HS-5 (cell line): ENCODE measurements at regions not wholly inside any gene's neighbourhood (a gene's known extent, or its start where the extent isn't known, plus 50 kb on each side); places are given as distances from the start of the nearest gene placed in this dataset.

Experiments
- DNase-seq: peaks from one replicate; pipeline ENCODE4 v3.0.0-alpha.2; 2012; ENCODE audit warnings: low read depth

GRCh38 chr15:26376243-26376642, 396.6 kb downstream of the GABRB3 start:
- no peak for DNase-seq

GRCh38 chr15:26374806-26375205, 398.1 kb downstream of the GABRB3 start:
- no peak for DNase-seq

- DNase-seq, result no peak
Measured at GRCh38 chr15:26372706-26373105, 400.2 kb downstream of the GABRB3 start.

GRCh38 chr15:26365077-26365476, 407.8 kb downstream of the GABRB3 start:
- no peak for DNase-seq

- no peak for DNase-seq
Measured at GRCh38 chr15:26359855-26360254, 413.0 kb downstream of the GABRB3 start.

GRCh38 chr15:26358708-26359107, 414.2 kb downstream of the GABRB3 start:
- DNase-seq, result no peak

- DNase-seq, result no peak
Measured at GRCh38 chr15:26357653-26358052, 415.2 kb downstream of the GABRB3 start.

- no peak for DNase-seq
Measured at GRCh38 chr15:26355472-26356074, 417.3 kb downstream of the GABRB3 start.

GRCh38 chr15:26352909-26353308, 420.0 kb downstream of the GABRB3 start:
- no peak for DNase-seq

GRCh38 chr15:26352406-26352805, 420.5 kb downstream of the GABRB3 start:
- no peak for DNase-seq

GRCh38 chr15:26325495-26325894, 447.4 kb downstream of the GABRB3 start:
- no peak for DNase-seq

- DNase-seq, result no peak
Measured at GRCh38 chr15:26323566-26323965, 449.3 kb downstream of the GABRB3 start.

- no peak for DNase-seq
Measured at GRCh38 chr15:26318689-26319088, 454.2 kb downstream of the GABRB3 start.

- DNase-seq, result no peak
Measured at GRCh38 chr15:26314577-26314976, 451.4 kb upstream of the ATP10A start.

GRCh38 chr15:26311710-26312236, 448.6 kb upstream of the ATP10A start:
- no peak for DNase-seq

GRCh38 chr15:26298659-26299170, 435.6 kb upstream of the ATP10A start:
- DNase-seq, result no peak

GRCh38 chr15:26298010-26298658, 435.0 kb upstream of the ATP10A start:
- no peak for DNase-seq

GRCh38 chr15:26295336-26296085, 432.4 kb upstream of the ATP10A start:
- no peak for DNase-seq

- DNase-seq, result no peak
Measured at GRCh38 chr15:26294059-26294689, 431.0 kb upstream of the ATP10A start.

- DNase-seq, result no peak
Measured at GRCh38 chr15:26287381-26287780, 424.3 kb upstream of the ATP10A start.

GRCh38 chr15:26280281-26280680, 417.2 kb upstream of the ATP10A start:
- no peak for DNase-seq

GRCh38 chr15:26261966-26262365, 398.8 kb upstream of the ATP10A start:
- no peak for DNase-seq
